ENCODE measurements at regions not wholly inside any gene's neighbourhood (a gene's known extent, or its start where the extent isn't known, plus 50 kb on each side); places are given as distances from the start of the nearest gene placed in this dataset.

GRCh38 chr9:22990349-22990748 lies 543.7 kb downstream of the DMRTA1 start:
- TF ChIP-seq POLR2AphosphoS5 (IDR thresholded peaks at IDR 0.05) (no peak), CTCF (IDR thresholded peaks at IDR 0.05) (no peak)

Measured in esophagus muscularis mucosa (tissue), 3 donors.